GM04504 (cell line): ENCODE measurements at regions not wholly inside any gene's neighbourhood (a gene's known extent, or its start where the extent isn't known, plus 50 kb on each side); places are given as distances from the start of the nearest gene placed in this dataset.
"Not testable (repeated sequence)": the region's sequence is repeated elsewhere in the genome, so short reads cannot be mapped to it uniquely, and the experiment has no call there.

Experiments
- DNase-seq: peaks from one replicate; pipeline ENCODE4 v3.0.0-alpha.2; 2012; ENCODE audit warnings: low read depth

GRCh38 chr16:17002565-17002964, 468.2 kb downstream of the XYLT1 start:
- DNase-seq: no peak

GRCh38 chr16:17005963-17006362, 464.8 kb downstream of the XYLT1 start:
- not testable (repeated sequence) for DNase-seq

- no peak for DNase-seq
Measured at GRCh38 chr16:17011712-17012111, 459.0 kb downstream of the XYLT1 start.

GRCh38 chr16:17013038-17013437, 457.7 kb downstream of the XYLT1 start:
- no peak for DNase-seq

- DNase-seq: no peak
Measured at GRCh38 chr16:17014484-17015121, 456.2 kb downstream of the XYLT1 start.

GRCh38 chr16:17015702-17016101, 455.1 kb downstream of the XYLT1 start:
- no peak for DNase-seq

GRCh38 chr16:17017442-17017841, 453.3 kb downstream of the XYLT1 start:
- no peak for DNase-seq

- no peak for DNase-seq
Measured at GRCh38 chr16:17018585-17018939, 452.2 kb downstream of the XYLT1 start.

GRCh38 chr16:17019366-17019765, 451.4 kb downstream of the XYLT1 start:
- DNase-seq: no peak

- no peak for DNase-seq
Measured at GRCh38 chr16:17023606-17024005, 447.2 kb downstream of the XYLT1 start.

- DNase-seq: no peak
Measured at GRCh38 chr16:17024514-17024913, 446.2 kb downstream of the XYLT1 start.

GRCh38 chr16:17026600-17027242, 444.0 kb downstream of the XYLT1 start:
- DNase-seq: no peak

- no peak for DNase-seq
Measured at GRCh38 chr16:17027488-17028129, 443.2 kb downstream of the XYLT1 start.

GRCh38 chr16:17029602-17030350, 441.0 kb downstream of the XYLT1 start:
- no peak for DNase-seq

GRCh38 chr16:17031484-17032268, 439.1 kb downstream of the XYLT1 start:
- no peak for DNase-seq

- DNase-seq: no peak
Measured at GRCh38 chr16:17032332-17032731, 438.4 kb downstream of the XYLT1 start.

- DNase-seq: no peak
Measured at GRCh38 chr16:17034477-17035252, 436.1 kb downstream of the XYLT1 start.

- DNase-seq: no peak
Measured at GRCh38 chr16:17037499-17037898, 433.3 kb downstream of the XYLT1 start.

- DNase-seq: no peak
Measured at GRCh38 chr16:17038415-17038814, 432.3 kb downstream of the XYLT1 start.

GRCh38 chr16:17049109-17049508, 421.7 kb downstream of the XYLT1 start:
- not testable (repeated sequence) for DNase-seq

- DNase-seq: no peak
Measured at GRCh38 chr16:17050468-17050867, 420.3 kb downstream of the XYLT1 start.
